GOT3 (cell line): ENCODE measurements at regions not wholly inside any gene's neighbourhood (a gene's known extent, or its start where the extent isn't known, plus 50 kb on each side); places are given as distances from the start of the nearest gene placed in this dataset.
A peak's percentile ranks its signal among the peaks of the same experiment; 100 is the strongest.
"Not testable (repeated sequence)": the region's sequence is repeated elsewhere in the genome, so short reads cannot be mapped to it uniquely, and the experiment has no call there.

Experiments
- DNase-seq: peaks from one replicate; lab custom pipeline; 2025; ENCODE audit warnings: mixed read lengths; lab: John Stamatoyannopoulos, UW

DNA sequence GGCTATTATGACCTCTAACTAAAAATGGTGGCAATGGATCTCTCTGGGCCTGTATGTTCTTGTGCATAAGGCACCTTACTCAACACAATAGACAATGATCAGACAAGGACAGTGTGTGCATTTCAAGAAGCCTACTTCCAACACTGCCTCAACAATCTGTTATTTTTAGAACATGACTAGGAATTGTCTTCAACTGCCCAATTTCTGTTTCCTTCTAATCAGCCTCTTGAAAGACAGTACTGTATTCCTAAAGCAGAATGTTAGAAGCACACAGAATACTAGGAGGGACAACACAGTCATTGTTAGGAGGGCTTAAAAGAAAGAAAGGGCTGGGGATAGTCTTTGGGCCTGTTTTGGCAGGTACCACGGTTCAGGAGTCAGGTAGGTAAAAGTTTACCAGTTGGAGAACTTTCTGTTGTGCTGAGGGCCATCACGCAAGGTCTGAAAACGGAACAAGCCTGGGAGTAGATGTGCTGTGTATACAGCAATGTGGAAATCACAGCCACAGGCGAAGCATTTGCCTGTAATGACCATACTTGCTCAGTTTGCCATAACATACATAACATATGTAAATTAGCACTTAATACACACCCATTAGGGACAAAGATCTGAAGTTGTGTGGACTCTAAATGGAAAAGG, 100.8 kb upstream of the ATXN3L start:
- no peak for DNase-seq

DNA sequence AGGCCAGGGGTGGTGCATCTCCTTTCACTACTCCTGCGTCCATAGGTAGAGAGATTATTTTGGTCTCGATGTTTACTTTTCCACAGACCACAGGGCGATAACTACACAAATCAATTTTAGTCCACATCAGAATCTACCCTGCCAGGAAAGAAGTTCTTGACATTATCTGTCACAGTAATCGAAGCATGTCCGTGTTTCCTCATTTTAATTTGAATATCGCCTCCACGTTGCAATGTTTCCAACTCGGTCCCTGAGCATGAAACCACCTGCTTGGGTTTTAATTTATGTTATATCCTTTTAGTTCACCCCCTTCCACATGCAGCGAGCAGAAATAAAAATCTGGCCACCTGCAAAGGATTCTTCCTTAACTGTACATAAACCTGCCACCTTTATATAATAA, 100.1 kb upstream of the ATXN3L start:
- DNase-seq = no peak

- no peak for DNase-seq
These were observed 99.4 kb upstream of the ATXN3L start for GRCh38 chrX:13419276-13419675.

DNA sequence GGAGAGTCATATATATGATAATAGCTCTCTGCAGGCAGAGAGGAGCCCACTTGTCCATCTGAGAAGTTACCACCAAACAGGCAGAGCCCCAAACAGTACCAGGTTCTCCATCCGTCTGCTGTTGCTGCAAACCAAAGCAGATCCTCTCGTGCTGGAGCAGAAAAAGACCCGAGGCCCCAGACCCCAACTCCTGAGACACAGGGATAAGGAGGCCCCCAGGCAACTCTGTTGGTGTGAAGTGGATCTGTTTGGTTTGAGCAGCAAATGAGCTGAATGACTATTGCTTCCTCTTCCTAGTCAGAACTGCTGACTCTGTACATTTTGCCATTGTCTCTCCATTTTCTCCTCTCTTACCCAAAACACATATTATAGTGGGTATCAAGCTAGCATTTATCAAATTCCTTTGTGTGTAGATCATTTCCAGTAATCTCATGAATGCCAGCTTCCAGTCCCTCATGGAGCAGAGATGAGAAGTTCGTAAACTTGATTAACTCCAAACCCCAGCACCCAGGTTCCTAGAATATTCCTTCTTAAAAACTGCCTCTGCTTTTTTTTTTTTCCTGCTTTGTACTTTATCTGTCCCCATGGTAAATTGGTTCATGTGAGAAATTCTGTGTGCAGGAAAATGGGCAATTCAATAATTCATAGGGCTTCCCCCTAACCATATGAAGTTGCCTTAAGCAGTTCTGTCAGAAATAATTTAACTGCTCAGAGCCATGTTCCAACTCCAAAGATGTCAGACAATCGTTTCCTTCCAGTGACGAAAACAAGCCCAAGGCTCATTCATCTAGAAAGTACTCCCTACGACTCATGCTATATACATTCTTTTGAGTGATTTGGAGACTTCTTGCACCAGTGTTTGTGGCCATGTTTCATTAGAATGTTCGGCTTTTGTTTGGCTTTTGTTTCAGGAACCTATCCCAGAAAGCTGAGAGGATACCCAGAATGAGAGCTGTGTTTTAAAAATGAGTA, 98.6 kb upstream of the ATXN3L start:
- DNase-seq = no peak

GRCh38 chrX:13415509-13415908, 95.7 kb upstream of the ATXN3L start:
- DNase-seq = no peak

DNA sequence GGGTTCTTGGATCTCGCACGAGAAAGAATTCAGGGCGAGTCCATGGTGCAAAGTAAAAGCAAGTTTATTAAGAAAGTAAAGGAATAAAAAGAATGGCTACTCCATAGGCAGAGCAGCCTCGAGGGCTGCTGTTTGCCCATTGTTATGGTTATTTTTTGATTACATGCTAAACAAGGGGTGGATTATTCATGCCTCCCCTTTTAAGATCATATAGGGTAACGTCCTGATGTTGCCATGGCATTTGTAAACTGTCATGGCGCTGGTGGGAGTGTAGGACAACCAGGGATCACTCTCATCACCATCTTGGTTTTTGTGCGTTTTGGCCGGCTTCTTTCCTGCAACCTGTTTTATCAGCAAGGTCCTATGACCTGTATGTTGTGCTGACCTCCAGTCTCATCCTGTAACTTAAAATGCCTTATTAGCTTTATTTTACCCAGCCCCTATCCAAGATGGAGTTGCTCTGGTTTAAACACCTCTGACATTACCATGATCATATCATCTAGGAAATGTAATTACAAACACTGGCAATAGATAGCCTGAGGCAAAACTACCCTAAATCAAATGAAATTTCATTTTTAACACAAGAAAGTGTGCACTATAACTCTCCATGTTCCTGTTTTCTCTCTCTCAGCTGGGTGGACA, 94.3 kb upstream of the ATXN3L start:
- DNase-seq = no peak

GRCh38 chrX:13412208-13412600, 92.4 kb upstream of the ATXN3L start:
- DNase-seq = no peak

DNA sequence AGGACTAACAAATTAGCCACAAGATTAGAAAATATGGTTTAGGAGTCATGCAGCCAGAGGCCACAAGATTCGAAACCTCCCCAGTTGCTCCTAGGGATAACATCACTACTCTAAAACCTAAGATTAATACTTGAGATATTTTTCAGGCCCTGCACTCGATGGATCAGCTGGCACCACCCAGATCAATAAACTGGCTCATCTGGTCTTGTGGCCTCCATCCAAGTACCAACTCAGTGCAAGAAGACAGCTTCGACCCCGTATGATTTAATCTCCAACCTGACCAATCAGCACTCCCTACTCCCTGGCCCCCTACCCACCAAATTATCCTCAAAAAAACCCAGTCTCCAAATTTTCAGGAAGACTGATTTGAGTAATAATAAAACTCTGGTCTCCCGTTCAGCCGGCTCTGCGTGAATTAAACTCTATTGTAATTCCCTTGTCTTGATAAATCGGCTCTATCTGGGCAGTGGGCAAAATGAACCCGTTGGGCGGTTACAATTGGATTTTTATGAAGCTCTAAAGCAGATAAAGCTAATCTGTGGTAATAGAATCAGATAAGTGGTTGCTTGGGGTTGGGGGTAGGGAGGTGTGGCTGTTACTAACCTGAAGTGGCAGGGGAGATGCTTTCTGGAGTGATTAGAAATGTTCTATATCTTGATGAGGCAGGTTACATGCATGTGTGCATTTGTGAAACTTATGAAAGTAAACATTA, 91.8 kb upstream of the ATXN3L start:
- DNase-seq = no peak

- DNase-seq = not testable (repeated sequence)
These were observed 88.7 kb upstream of the ATXN3L start for GRCh38 chrX:13408599-13408998.

DNA sequence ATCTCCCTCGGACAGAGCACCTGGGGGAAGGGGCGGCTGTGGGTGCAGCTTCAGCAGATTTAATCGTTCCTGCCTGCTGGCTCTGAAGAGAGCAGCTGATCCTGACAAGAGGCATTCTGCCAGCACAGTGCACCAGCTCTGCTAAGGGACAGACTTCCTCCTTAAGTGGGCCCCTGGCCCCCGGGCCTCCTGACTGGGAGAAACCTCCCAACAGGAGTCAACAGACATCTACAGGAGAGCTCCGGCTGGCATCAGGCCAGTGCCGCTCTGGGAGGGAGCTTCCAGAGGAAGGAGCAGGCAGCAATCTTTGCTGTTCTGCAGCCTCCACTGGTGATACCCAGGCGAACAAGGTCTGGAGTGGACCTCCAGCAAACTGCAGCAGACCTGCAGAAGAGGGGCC, 84.9 kb upstream of the ATXN3L start:
- DNase-seq = not testable (repeated sequence)

DNA sequence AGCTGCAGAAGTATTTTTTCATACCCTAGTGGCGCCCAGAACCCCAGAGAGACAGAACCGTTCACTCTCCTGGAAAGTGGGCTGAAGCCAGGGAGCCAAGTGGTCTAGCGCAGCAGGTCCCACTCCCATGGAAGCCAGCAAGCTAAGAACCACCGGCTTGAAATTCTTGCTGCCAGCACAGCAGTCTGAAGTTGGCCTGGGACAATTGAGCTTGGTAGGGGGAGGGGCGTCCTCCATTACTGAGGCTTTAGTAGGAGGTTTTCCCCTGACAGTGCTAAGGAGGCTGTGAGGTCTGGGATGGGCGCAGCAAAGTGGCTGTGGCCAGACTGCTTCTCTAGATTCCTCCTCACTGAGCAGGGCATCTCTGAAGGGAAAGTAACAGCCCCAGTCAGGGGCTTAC, 84.5 kb upstream of the ATXN3L start:
- DNase-seq = no peak

- DNase-seq = no peak
These were observed 81.9 kb upstream of the ATXN3L start for GRCh38 chrX:13401724-13402123.

DNA sequence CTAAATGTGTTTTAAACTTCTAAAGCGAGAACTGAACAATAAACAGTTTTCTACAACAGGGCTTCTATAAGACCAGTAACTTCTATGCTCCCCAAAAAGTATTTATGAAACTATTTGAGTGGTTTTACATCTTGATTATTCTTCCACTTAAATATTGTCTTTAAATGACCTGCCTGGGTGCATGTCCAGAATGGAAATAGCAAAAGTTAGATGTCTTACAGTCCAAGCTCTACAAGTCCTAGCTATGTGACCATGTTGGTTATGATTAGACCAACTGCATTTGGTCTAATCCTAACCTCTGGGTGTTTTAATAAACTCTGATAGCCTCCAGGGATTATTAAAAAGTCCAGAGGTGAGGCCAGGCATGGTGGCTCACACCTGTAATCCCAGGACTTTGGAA, 79.0 kb upstream of the ATXN3L start:
- DNase-seq = no peak

GRCh38 chrX:13397878-13398818, 78.3 kb upstream of the ATXN3L start:
- DNase-seq = peak; percentile 93

DNA sequence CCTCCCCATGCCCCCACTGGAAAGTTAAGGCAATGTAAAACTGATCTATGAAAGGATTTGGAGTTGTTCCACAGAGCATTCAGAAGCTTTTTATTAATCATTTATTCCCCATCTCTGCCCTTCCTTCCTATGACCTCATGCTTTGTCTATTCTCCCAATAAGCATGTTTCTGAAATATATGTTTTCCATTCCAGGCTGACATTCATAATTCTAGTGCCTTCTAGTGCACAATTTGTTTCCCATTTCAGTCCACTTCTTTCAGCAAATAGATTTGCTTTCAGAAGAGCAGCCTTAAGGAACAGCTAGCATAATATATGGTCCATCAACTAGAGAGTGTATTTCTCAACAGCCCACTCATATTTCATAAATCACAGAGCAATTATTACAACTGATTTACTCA, 77.1 kb upstream of the ATXN3L start:
- no peak for DNase-seq

- DNase-seq = no peak
These were observed 69.6 kb upstream of the ATXN3L start for GRCh38 chrX:13389501-13389900.

- no peak for DNase-seq
These were observed 68.0 kb upstream of the ATXN3L start for GRCh38 chrX:13387666-13388494.

GRCh38 chrX:13386636-13387035, 66.8 kb upstream of the ATXN3L start:
- DNase-seq = no peak

GRCh38 chrX:13386092-13386491, 66.2 kb upstream of the ATXN3L start:
- DNase-seq = no peak

DNA sequence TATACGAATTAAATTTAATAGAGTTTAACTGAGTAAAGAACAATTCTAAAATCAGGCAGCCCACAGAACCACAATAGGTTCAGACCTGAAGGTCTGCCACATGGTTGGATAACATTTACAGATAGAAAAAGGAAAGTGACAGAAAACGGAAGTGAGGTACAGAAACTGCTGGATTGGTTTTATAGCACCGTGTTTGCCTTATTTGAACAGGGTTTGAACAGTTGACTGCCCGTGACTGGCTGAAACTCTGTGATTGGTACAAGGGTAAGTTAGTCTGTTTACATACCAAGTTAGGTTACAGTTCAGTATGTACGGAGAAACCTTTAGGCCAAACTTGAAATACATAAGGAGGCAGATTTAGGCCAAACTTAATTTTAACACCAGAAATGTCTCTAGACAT, 64.1 kb upstream of the ATXN3L start:
- no peak for DNase-seq
